ENCODE measurements at regions not wholly inside any gene's neighbourhood (a gene's known extent, or its start where the extent isn't known, plus 50 kb on each side); places are given as distances from the start of the nearest gene placed in this dataset.
"Not testable (repeated sequence)": the region's sequence is repeated elsewhere in the genome, so short reads cannot be mapped to it uniquely, and the experiment has no call there.

DNA sequence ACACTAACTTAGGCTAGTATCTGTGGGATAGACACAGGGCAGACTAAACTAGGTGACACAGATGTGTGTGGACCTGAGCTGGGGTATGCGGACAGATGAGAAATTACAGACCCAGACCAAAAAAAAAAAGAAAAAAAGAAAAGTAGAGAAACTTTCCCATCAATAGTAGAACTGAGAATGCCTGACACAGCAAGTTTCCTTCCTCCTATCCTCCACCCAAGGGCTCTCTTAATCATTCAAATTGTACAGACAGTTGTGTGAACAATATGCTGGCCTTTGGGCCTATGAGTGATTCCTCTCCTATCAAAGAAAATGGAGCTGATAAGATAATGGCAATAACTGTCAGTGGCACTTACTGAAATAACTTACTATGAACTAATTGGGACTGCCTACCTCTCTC lies 226.7 kb upstream of the PRDM1 start:
- no peak for DNase-seq (ENCODE audit: low read depth)
- no peaks in the 10 kb centered on the region for H3K27me3 ChIP-seq (ENCODE audit: control insufficient read depth, insufficient read depth, low read length)
- H3K36me3 ChIP-seq (ENCODE audit: control insufficient read depth, insufficient read depth, low read length), result no peaks in the 10 kb centered on the region
- no peak overlapping the region for H3K4me3 ChIP-seq (ENCODE audit: low read depth, low read length)
- TF ChIP-seq, protein P1, sequence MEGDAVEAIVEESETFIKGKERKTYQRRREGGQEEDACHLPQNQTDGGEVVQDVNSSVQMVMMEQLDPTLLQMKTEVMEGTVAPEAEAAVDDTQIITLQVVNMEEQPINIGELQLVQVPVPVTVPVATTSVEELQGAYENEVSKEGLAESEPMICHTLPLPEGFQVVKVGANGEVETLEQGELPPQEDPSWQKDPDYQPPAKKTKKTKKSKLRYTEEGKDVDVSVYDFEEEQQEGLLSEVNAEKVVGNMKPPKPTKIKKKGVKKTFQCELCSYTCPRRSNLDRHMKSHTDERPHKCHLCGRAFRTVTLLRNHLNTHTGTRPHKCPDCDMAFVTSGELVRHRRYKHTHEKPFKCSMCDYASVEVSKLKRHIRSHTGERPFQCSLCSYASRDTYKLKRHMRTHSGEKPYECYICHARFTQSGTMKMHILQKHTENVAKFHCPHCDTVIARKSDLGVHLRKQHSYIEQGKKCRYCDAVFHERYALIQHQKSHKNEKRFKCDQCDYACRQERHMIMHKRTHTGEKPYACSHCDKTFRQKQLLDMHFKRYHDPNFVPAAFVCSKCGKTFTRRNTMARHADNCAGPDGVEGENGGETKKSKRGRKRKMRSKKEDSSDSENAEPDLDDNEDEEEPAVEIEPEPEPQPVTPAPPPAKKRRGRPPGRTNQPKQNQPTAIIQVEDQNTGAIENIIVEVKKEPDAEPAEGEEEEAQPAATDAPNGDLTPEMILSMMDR (IDR thresholded peaks at IDR 0.05; ENCODE audit: insufficient read depth, low read length, poor library complexity, severe bottlenecking), result no peak

DNA sequence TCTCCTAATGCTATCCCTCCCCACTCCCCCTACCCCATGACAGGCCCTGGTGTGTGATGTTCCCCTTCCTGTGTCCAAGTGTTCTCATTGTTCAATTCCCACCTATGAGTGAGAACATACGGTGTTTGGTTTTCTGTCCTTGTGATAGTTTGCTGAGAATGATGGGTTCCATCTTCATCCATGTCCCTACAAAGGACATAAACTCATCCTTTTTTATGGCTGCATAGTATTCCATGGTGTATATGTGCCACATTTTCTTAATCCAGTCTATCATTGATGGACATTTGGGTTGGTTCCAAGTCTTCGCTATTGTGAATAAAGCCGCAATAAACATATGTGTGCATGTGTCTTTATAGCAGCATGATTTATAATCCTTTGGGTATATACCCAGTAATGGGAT lies 227.5 kb upstream of the PRDM1 start:
- H3K4me3 ChIP-seq (ENCODE audit: low read depth, low read length); DNase-seq (ENCODE audit: low read depth); H3K36me3 ChIP-seq (ENCODE audit: control insufficient read depth, insufficient read depth, low read length); H3K27me3 ChIP-seq (ENCODE audit: control insufficient read depth, insufficient read depth, low read length): not testable (repeated sequence)

DNA sequence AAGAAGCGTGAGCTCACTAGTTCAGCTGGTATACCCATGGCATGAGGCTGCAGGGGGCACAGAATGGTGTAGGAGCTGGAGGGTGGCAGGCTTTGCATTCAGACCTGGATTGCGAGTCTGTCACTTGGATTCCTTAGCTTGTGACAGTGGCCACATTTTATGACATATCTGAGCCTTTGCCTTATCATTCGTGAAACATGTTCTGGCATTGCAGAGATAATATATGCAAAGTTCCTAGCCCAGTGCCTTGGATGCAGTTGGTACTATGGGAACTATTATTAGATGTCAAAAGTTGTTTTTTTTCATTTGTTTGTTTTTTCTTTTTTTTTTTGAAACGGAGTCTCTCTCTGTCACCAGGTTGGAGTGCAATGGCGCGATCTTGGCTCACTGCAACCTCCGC lies 230.7 kb upstream of the PRDM1 start:
- TF ChIP-seq, protein P1 (IDR thresholded peaks at IDR 0.05; ENCODE audit: insufficient read depth, low read length, poor library complexity, severe bottlenecking), result no peak
- Histone ChIP-seq H3K4me3 (ENCODE audit: low read depth, low read length) (no peak overlapping the region), H3K27me3 (ENCODE audit: control insufficient read depth, insufficient read depth, low read length) (no peaks in the 10 kb centered on the region), H3K36me3 (ENCODE audit: control insufficient read depth, insufficient read depth, low read length) (no peaks in the 10 kb centered on the region)
- DNase-seq (ENCODE audit: low read depth), result no peak

DNA sequence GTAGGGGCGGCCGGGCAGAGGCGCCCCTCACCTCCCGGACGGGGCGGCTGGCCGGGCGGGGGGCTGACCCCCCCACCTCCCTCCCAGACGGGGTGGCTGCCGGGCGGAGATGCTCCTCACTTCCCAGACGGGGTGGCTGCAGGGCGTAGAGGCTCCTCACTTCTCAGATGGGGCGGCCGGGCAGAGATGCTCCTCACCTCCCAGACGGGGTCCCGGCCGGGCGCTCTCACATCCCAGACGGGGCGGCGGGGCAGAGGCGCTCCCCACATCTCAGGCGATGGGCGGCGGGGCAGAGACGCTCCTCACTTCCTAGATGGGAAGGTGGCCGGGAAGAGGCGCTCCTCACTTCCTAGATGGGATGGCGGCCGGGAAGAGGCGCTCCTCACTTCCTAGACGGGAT lies 232.2 kb upstream of the PRDM1 start:
- H3K4me3 ChIP-seq (ENCODE audit: low read depth, low read length); H3K27me3 ChIP-seq (ENCODE audit: control insufficient read depth, insufficient read depth, low read length); DNase-seq (ENCODE audit: low read depth); H3K36me3 ChIP-seq (ENCODE audit: control insufficient read depth, insufficient read depth, low read length): not testable (repeated sequence)

DNA sequence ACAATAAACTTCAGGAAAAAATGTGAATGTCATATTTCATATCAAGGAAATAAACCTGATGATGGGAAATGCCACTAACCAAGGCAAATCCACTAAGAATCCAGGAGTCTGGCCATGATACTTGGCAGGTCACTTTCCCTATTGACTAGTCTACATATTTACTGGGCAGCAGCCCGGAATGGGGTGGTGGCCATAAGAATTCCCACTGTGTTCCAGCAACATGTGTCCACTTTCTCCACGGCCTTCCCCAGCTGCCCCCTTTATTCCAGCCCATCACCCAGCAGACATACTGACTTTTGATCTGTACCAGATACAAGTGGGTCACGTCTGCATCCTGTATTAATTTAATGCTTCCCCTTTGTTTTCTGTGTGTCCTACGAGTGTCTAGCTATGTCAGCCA lies 234.5 kb upstream of the PRDM1 start:
- TF ChIP-seq, protein P1 (IDR thresholded peaks at IDR 0.05; ENCODE audit: insufficient read depth, low read length, poor library complexity, severe bottlenecking), result no peak
- Histone ChIP-seq H3K27me3 (ENCODE audit: control insufficient read depth, insufficient read depth, low read length) (no peaks in the 10 kb centered on the region), H3K4me3 (ENCODE audit: low read depth, low read length) (no peak overlapping the region), H3K36me3 (ENCODE audit: control insufficient read depth, insufficient read depth, low read length) (no peaks in the 10 kb centered on the region)
- DNase-seq (ENCODE audit: low read depth), result no peak

DNA sequence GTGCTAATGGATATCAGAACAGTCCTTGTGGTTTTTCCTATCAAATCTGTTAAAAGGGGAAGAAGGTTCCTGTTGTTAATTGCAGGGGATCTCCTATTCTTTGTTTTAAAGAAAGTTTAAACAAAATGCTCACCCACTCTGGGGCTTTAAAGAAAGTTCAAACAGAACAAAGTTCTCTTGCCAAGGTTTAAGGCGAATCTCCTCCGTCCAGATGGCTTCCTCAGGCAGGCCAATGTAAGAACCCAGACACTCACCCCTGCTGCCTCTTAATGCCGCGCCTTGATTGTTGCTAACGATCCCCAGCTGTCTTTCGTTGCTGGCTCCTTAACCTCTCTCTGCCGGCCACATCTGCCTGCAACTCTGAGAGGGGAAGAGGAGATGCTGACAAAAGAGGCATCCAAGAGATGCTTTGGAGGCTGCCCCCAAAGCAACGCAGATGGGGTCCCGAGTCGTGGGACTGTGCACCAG lies 235.0 kb upstream of the PRDM1 start:
- DNase-seq (ENCODE audit: low read depth), result no peak
- TF ChIP-seq, protein P1 (IDR thresholded peaks at IDR 0.05; ENCODE audit: insufficient read depth, low read length, poor library complexity, severe bottlenecking), result no peak
- Histone ChIP-seq H3K36me3 (ENCODE audit: control insufficient read depth, insufficient read depth, low read length) (no peaks in the 10 kb centered on the region), H3K4me3 (ENCODE audit: low read depth, low read length) (no peak overlapping the region), H3K27me3 (ENCODE audit: control insufficient read depth, insufficient read depth, low read length) (no peaks in the 10 kb centered on the region)

DNA sequence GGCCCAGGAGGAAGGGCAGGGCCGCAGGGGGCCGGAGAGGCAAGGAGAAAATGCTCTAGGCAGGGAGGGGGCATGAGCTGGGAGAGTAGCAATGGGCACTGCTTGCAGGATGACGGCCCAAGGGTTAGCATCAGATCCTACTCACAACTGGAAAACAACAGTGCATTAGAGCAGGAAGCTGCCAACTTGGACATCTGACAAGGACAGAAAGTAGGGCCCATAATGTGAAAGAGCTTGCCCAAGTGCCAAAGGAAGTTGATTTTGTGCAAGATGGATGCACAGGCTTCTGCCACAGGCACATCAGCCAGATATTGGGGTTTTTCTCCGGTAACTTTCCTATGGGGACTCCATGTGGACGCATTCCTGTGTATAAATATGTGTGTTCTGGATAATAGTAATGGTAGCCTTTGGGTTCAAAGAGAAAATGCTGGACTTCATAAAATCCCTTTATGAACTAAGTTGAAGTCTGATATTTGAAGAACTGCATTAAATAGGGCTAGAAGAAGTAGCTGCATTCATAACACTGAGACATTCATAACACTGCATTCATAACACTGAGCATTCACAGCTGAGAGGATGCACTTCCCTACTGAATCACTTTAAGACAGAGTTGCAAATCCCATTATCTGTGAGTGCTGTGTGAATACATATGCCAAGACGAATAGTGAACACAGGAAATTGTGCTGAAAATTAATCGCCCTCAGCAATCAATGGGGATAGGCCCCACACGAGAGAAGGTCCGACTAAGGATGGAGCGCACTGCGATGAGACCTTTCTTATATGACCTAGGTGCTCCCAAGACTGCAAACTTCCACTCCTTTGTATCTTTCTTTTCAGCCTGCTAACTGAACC lies 235.6 kb upstream of the PRDM1 start:
- TF ChIP-seq, protein P1 (IDR thresholded peaks at IDR 0.05; ENCODE audit: insufficient read depth, low read length, poor library complexity, severe bottlenecking), result no peak
- Histone ChIP-seq H3K4me3 (ENCODE audit: low read depth, low read length) (no peak overlapping the region), H3K27me3 (ENCODE audit: control insufficient read depth, insufficient read depth, low read length) (no peaks in the 10 kb centered on the region), H3K36me3 (ENCODE audit: control insufficient read depth, insufficient read depth, low read length) (no peaks in the 10 kb centered on the region)
- DNase-seq (ENCODE audit: low read depth), result no peak
